ENCODE measurements at regions not wholly inside any gene's neighbourhood (a gene's known extent, or its start where the extent isn't known, plus 50 kb on each side); places are given as distances from the start of the nearest gene placed in this dataset.

- TF ChIP-seq EZH2 (IDR thresholded peaks at IDR 0.05) (no peak), POLR2AphosphoS5 (IDR thresholded peaks at IDR 0.05; ENCODE audit: borderline replicate concordance, low read depth, low read length) (no peak)
Measured at GRCh38 chr12:92615703-92616102, 87.1 kb upstream of the PLEKHG7 start.
